Neuronal stem cell (in vitro differentiated cells): ENCODE measurements at regions not wholly inside any gene's neighbourhood (a gene's known extent, or its start where the extent isn't known, plus 50 kb on each side); places are given as distances from the start of the nearest gene placed in this dataset.

Experiments used
- DNase-seq: peaks from one replicate; pipeline ENCODE4 v3.0.0-alpha.2; 2013; ENCODE audit warnings: low spot score
- H2AFZ ChIP-seq: one replicate; pipeline ENCODE4 v1.6.1; 2013; ENCODE audit warnings: mild to moderate bottlenecking, low read length, inconsistent platforms
- H2AK5ac ChIP-seq: 2 replicates; pipeline ENCODE4 v1.6.1; 2013; ENCODE audit warnings: low read depth, mild to moderate bottlenecking, inconsistent platforms, low read length, moderate library complexity, mixed read lengths
- H2BK120ac ChIP-seq: 2 replicates; pipeline ENCODE4 v1.6.1; 2013; ENCODE audit warnings: low read depth, mild to moderate bottlenecking, inconsistent platforms, low read length, moderate library complexity, mixed read lengths
- H2BK12ac ChIP-seq: one replicate; pipeline ENCODE4 v1.6.1; 2013; ENCODE audit warnings: low read length, inconsistent platforms
- H2BK15ac ChIP-seq: 2 replicates; pipeline ENCODE4 v1.6.1; 2013; ENCODE audit warnings: mild to moderate bottlenecking, low read length, inconsistent platforms, mixed read lengths
- H2BK5ac ChIP-seq: one replicate; pipeline ENCODE4 v1.6.1; 2013; ENCODE audit warnings: inconsistent platforms, mild to moderate bottlenecking, low read length, moderate library complexity
- H3K14ac ChIP-seq: one replicate; pipeline ENCODE4 v1.6.1; 2013; ENCODE audit warnings: low read length, inconsistent platforms
- H3K18ac ChIP-seq: 2 replicates; pipeline ENCODE4 v1.6.1; 2013; ENCODE audit warnings: low read length, inconsistent platforms
- H3K23ac ChIP-seq: 2 replicates; pipeline ENCODE4 v1.6.1; 2013; ENCODE audit warnings: low read depth, mild to moderate bottlenecking, mixed read lengths, low read length, inconsistent platforms; ENCODE audit not compliant: poor library complexity
- H3K27ac ChIP-seq: replicated peaks from 3 replicates; pipeline ENCODE4 v1.5.1; 2013; ENCODE audit warnings: low read length, inconsistent platforms
- H3K27me3 ChIP-seq, 3 experiments: 2 replicates each; pipeline ENCODE4 v1.6.1; 2013; ENCODE audit warnings: low read length in 3 of 3, mild to moderate bottlenecking in 2 of 3, inconsistent platforms in 1 of 3, low read depth in 1 of 3, mixed read lengths in 1 of 3, moderate library complexity in 1 of 3; ENCODE audit not compliant: control insufficient read depth in 3 of 3, insufficient read depth in 3 of 3
- H3K36me3 ChIP-seq, 2 donors: replicated peaks in 1 of 2; 2 replicates each; pipeline ENCODE4 v1.6.1; 2013; ENCODE audit warnings: low read length in 2 of 2; ENCODE audit not compliant: control insufficient read depth in 2 of 2, insufficient read depth in 2 of 2
- H3K4ac ChIP-seq: 2 replicates; pipeline ENCODE4 v1.6.1; 2013; ENCODE audit warnings: inconsistent platforms, mild to moderate bottlenecking, low read length, moderate library complexity
- H3K4me1 ChIP-seq, 2 donors: 1 replicate in 1 of 2; 2 replicates in 1 of 2; pipeline ENCODE4 v1.6.1; 2013; ENCODE audit warnings: low read length in 2 of 2, low read depth in 1 of 2; ENCODE audit not compliant: control insufficient read depth in 2 of 2, insufficient read depth in 1 of 2
- H3K4me2 ChIP-seq: one replicate; pipeline ENCODE4 v1.6.1; 2013; ENCODE audit warnings: mild to moderate bottlenecking, low read length, inconsistent platforms; ENCODE audit not compliant: insufficient read depth, poor library complexity, severe bottlenecking
- H3K4me3 ChIP-seq, 2 donors: 2 replicates each; pipeline ENCODE4 v1.5.1; 2013; ENCODE audit warnings: low read length in 2 of 2, mild to moderate bottlenecking in 2 of 2, inconsistent platforms in 1 of 2, moderate library complexity in 1 of 2
- H3K79me1 ChIP-seq: one replicate; pipeline ENCODE4 v1.6.1; 2013; ENCODE audit warnings: low read depth, mild to moderate bottlenecking, inconsistent platforms, low read length, moderate library complexity
- H3K9ac ChIP-seq: one replicate; pipeline ENCODE4 v1.6.1; 2013; ENCODE audit warnings: mild to moderate bottlenecking, low read depth, low read length, inconsistent platforms; ENCODE audit not compliant: poor library complexity
- H3K9me3 ChIP-seq, 2 donors: replicated peaks in 1 of 2; 2 replicates each; pipeline versions ENCODE3 to v1.6.1; 2013; ENCODE audit warnings: low read length in 2 of 2, mild to moderate bottlenecking in 2 of 2, inconsistent platforms in 1 of 2, low read depth in 1 of 2, mixed read lengths in 1 of 2, moderate library complexity in 1 of 2; ENCODE audit not compliant: control insufficient read depth in 2 of 2, insufficient read depth in 1 of 2
- H4K8ac ChIP-seq: one replicate; pipeline ENCODE4 v1.6.1; 2013; ENCODE audit warnings: low read depth, mild to moderate bottlenecking, inconsistent platforms, low read length, moderate library complexity
- H4K91ac ChIP-seq: one replicate; pipeline ENCODE4 v1.6.1; 2013; ENCODE audit warnings: low read length, low read depth, mild to moderate bottlenecking, inconsistent platforms; ENCODE audit not compliant: poor library complexity
- WGBS, 2 donors: extraction: QIAGEN DNeasy Blood & Tissue Kit; methylation state at CpG; one replicate each; pipeline ENCODE4 v1.1.7; 2013; ENCODE audit warnings: missing lambda C conversion rate in 2 of 2, mixed read lengths in 1 of 2; ENCODE audit not compliant: insufficient read length in 2 of 2, insufficient replicate concordance in 1 of 2; ENCODE audit errors: extremely low coverage in 2 of 2; 5-methylcytosine and 5-hydroxymethylcytosine counted together

- H2AK5ac ChIP-seq: no peak overlapping the region
- H3K23ac ChIP-seq: no peak overlapping the region
- no peak overlapping the region for H4K8ac ChIP-seq
- no peaks in the 10 kb centered on the region for H3K4me1 ChIP-seq
- H3K18ac ChIP-seq: no peak overlapping the region
- DNase-seq: no peak
- H3K9me3 ChIP-seq: peaks cover 0 to 3% of the 10 kb centered on the region in 2 donors
- H3K27me3 ChIP-seq: no peaks in the 10 kb centered on the region
- H3K27ac ChIP-seq: no peak overlapping the region
- WGBS, 2 donors: no CpG with 5 or more reads among the region's 2 CpGs
- H3K9ac ChIP-seq: no peak overlapping the region
- H4K91ac ChIP-seq: no peak overlapping the region
- no peak overlapping the region for H3K14ac ChIP-seq
- H3K4me2 ChIP-seq: no peak overlapping the region
- no peak overlapping the region for H2BK5ac ChIP-seq
- H2BK120ac ChIP-seq: no peak overlapping the region
- H2BK12ac ChIP-seq: no peak overlapping the region
- H3K79me1 ChIP-seq: no peaks in the 10 kb centered on the region
- H3K4ac ChIP-seq: no peak overlapping the region
- peak overlapping the region; percentile 3 for H2AFZ ChIP-seq
- H2BK15ac ChIP-seq: no peak overlapping the region
- no peaks in the 10 kb centered on the region for H3K36me3 ChIP-seq
- H3K4me3 ChIP-seq: no peak overlapping the region
Observed at GRCh38 chr2:59068255-59068654, 827.1 kb upstream of the FANCL start.

GRCh38 chr2:59066787-59067399 lies 825.8 kb upstream of the FANCL start:
- no peak overlapping the region for H2AFZ ChIP-seq
- no peak overlapping the region for H3K18ac ChIP-seq
- H3K4ac ChIP-seq: no peak overlapping the region
- H2BK5ac ChIP-seq: no peak overlapping the region
- H4K8ac ChIP-seq: no peak overlapping the region
- no peak overlapping the region for H3K14ac ChIP-seq
- no peaks in the 10 kb centered on the region for H3K4me1 ChIP-seq
- no peaks in the 10 kb centered on the region for H3K27me3 ChIP-seq
- H3K4me3 ChIP-seq: no peak overlapping the region
- no peak overlapping the region for H2AK5ac ChIP-seq
- no peak overlapping the region for H4K91ac ChIP-seq
- no peaks in the 10 kb centered on the region for H3K36me3 ChIP-seq
- H2BK12ac ChIP-seq: no peak overlapping the region
- no peak overlapping the region for H3K4me2 ChIP-seq
- WGBS, 2 donors: no CpG with 5 or more reads among the region's 56 CpGs
- H3K27ac ChIP-seq: no peak overlapping the region
- H2BK120ac ChIP-seq: no peak overlapping the region
- DNase-seq: no peak
- H3K79me1 ChIP-seq: no peaks in the 10 kb centered on the region
- no peak overlapping the region for H3K9ac ChIP-seq
- no peak overlapping the region for H3K23ac ChIP-seq
- no peak overlapping the region for H2BK15ac ChIP-seq
- H3K9me3 ChIP-seq: peaks cover 0 to 3% of the 10 kb centered on the region in 2 donors

- no peak overlapping the region for H2BK15ac ChIP-seq
- no peaks in the 10 kb centered on the region for H3K79me1 ChIP-seq
- no peak overlapping the region for H3K27ac ChIP-seq
- peaks cover 0 to 5% (median 0%) of the 10 kb centered on the region in 3 experiments for H3K27me3 ChIP-seq
- peaks cover 2 to 5% of the 10 kb centered on the region in 2 donors for H3K4me1 ChIP-seq
- no peak overlapping the region for H3K9ac ChIP-seq
- no peak overlapping the region for H2BK12ac ChIP-seq
- H2AFZ ChIP-seq: no peak overlapping the region
- no peak overlapping the region for H4K8ac ChIP-seq
- H3K23ac ChIP-seq: no peak overlapping the region
- H3K18ac ChIP-seq: no peak overlapping the region
- no peak overlapping the region for H3K4me3 ChIP-seq
- H2BK5ac ChIP-seq: no peak overlapping the region
- H4K91ac ChIP-seq: no peak overlapping the region
- no peaks in the 10 kb centered on the region for H3K36me3 ChIP-seq
- H3K14ac ChIP-seq: no peak overlapping the region
- H3K9me3 ChIP-seq: no peaks in the 10 kb centered on the region
- no peak overlapping the region for H2BK120ac ChIP-seq
- no peak overlapping the region for H2AK5ac ChIP-seq
- no peak for DNase-seq
- H3K4me2 ChIP-seq: no peak overlapping the region
- no peak overlapping the region for H3K4ac ChIP-seq
- no CpG with 5 or more reads among the region's 4 CpGs for WGBS, 2 donors
Observed at GRCh38 chr2:59047373-59047995, 806.4 kb upstream of the FANCL start.

- H4K8ac ChIP-seq: no peak overlapping the region
- no peak overlapping the region for H3K9ac ChIP-seq
- peaks cover 0 to 5% (median 0%) of the 10 kb centered on the region in 3 experiments for H3K27me3 ChIP-seq
- H2BK12ac ChIP-seq: no peak overlapping the region
- peaks cover 2 to 5% of the 10 kb centered on the region in 2 donors for H3K4me1 ChIP-seq
- no peak overlapping the region for H2AFZ ChIP-seq
- H3K4me2 ChIP-seq: no peak overlapping the region
- H3K4ac ChIP-seq: no peak overlapping the region
- no CpG with 5 or more reads among the region's 17 CpGs for WGBS, 2 donors
- no peak overlapping the region for H3K4me3 ChIP-seq
- no peak overlapping the region for H2BK5ac ChIP-seq
- no peaks in the 10 kb centered on the region for H3K36me3 ChIP-seq
- H3K27ac ChIP-seq: no peak overlapping the region
- H2BK120ac ChIP-seq: no peak overlapping the region
- no peak overlapping the region for H3K18ac ChIP-seq
- H3K9me3 ChIP-seq: no peaks in the 10 kb centered on the region
- no peaks in the 10 kb centered on the region for H3K79me1 ChIP-seq
- no peak overlapping the region for H3K23ac ChIP-seq
- no peak overlapping the region for H2AK5ac ChIP-seq
- no peak overlapping the region for H3K14ac ChIP-seq
- no peak overlapping the region for H2BK15ac ChIP-seq
- H4K91ac ChIP-seq: no peak overlapping the region
- no peak for DNase-seq
Observed at GRCh38 chr2:59046401-59047372, 805.6 kb upstream of the FANCL start.
